Smooth muscle cell of the brain vasculature (primary cell): ENCODE measurements at regions not wholly inside any gene's neighbourhood (a gene's known extent, or its start where the extent isn't known, plus 50 kb on each side); places are given as distances from the start of the nearest gene placed in this dataset.

Source experiments
- DNase-seq: peaks from one replicate; pipeline ENCODE4 v3.0.0-alpha.2; 2012; ENCODE audit warnings: low read depth, low spot score

- no peak for DNase-seq
These were observed 96.8 kb downstream of the TMEM26 start for GRCh38 chr10:61356354-61356753.

GRCh38 chr10:61355211-61355610 lies 98.0 kb downstream of the TMEM26 start:
- no peak for DNase-seq

- no peak for DNase-seq
These were observed 98.7 kb downstream of the TMEM26 start for GRCh38 chr10:61354401-61354975.

- DNase-seq: no peak
These were observed 102.4 kb downstream of the TMEM26 start for GRCh38 chr10:61350794-61351193.

- DNase-seq: no peak
These were observed 103.1 kb downstream of the TMEM26 start for GRCh38 chr10:61350068-61350467.

GRCh38 chr10:61346796-61347413 lies 106.3 kb downstream of the TMEM26 start:
- no peak for DNase-seq

- no peak for DNase-seq
These were observed 109.4 kb downstream of the TMEM26 start for GRCh38 chr10:61343796-61344195.

GRCh38 chr10:61342858-61343572 lies 110.2 kb downstream of the TMEM26 start:
- no peak for DNase-seq

- DNase-seq: no peak
These were observed 112.2 kb downstream of the TMEM26 start for GRCh38 chr10:61341008-61341407.

- DNase-seq: no peak
These were observed 115.0 kb downstream of the TMEM26 start for GRCh38 chr10:61338146-61338545.

GRCh38 chr10:61337741-61338140 lies 115.4 kb downstream of the TMEM26 start:
- no peak for DNase-seq

GRCh38 chr10:61336831-61337230 lies 116.3 kb downstream of the TMEM26 start:
- DNase-seq: no peak

- no peak for DNase-seq
These were observed 117.8 kb downstream of the TMEM26 start for GRCh38 chr10:61335359-61335758.

- no peak for DNase-seq
These were observed 120.6 kb downstream of the TMEM26 start for GRCh38 chr10:61332581-61332980.

GRCh38 chr10:61330669-61331068 lies 122.5 kb downstream of the TMEM26 start:
- no peak for DNase-seq

GRCh38 chr10:61329854-61330253 lies 123.3 kb downstream of the TMEM26 start:
- no peak for DNase-seq

- DNase-seq: no peak
These were observed 127.8 kb downstream of the TMEM26 start for GRCh38 chr10:61325223-61325960.

- no peak for DNase-seq
These were observed 129.5 kb downstream of the TMEM26 start for GRCh38 chr10:61323726-61324125.

GRCh38 chr10:61321041-61321857 lies 131.9 kb downstream of the TMEM26 start:
- DNase-seq: no peak

- no peak for DNase-seq
These were observed 133.0 kb downstream of the TMEM26 start for GRCh38 chr10:61320257-61320587.

- no peak for DNase-seq
These were observed 133.6 kb downstream of the TMEM26 start for GRCh38 chr10:61319386-61320256.
